SK-N-SH treated with all-trans-retinoic acid at 6 μM for 48 hours (cell line): ENCODE measurements at regions not wholly inside any gene's neighbourhood (a gene's known extent, or its start where the extent isn't known, plus 50 kb on each side); places are given as distances from the start of the nearest gene placed in this dataset.

Experiments used
- ATAC-seq: fragments of 200-7000 bp; cut with Tn5 transposase; 3 replicates; pipeline ENCODE4 v1.9.1; 2020; ENCODE audit warnings: mild to moderate bottlenecking, moderate library complexity
- ARNTL ChIP-seq: fragments of 450-650 bp; formaldehyde crosslinking; IDR thresholded peaks from 2 replicates; pipeline ENCODE4 v1.5.0; 2020; ENCODE audit warnings: low read depth, mild to moderate bottlenecking, moderate library complexity, borderline replicate concordance
- BACH2 ChIP-seq: fragments of 250-450 bp; sonication (Bioruptor Pico); IDR thresholded peaks from 2 replicates; pipeline ENCODE4 v1.9.0; 2021; ENCODE audit warnings: mild to moderate bottlenecking, borderline replicate concordance
- ESRRG ChIP-seq: fragments of 250-450 bp; sonication (Bioruptor Pico); IDR thresholded peaks from 2 replicates; pipeline ENCODE4 v1.6.1; 2021; ENCODE audit warnings: mild to moderate bottlenecking
- GLIS3 ChIP-seq: fragments of 250-450 bp; sonication (Bioruptor Pico); IDR thresholded peaks from 2 replicates; pipeline ENCODE4 v1.5.0; 2020; ENCODE audit warnings: mild to moderate bottlenecking, moderate library complexity
- OSR1 ChIP-seq: fragments of 250-450 bp; sonication (Bioruptor Pico); IDR thresholded peaks from 2 replicates; pipeline ENCODE4 v1.8.0; 2022; ENCODE audit warnings: moderate library complexity, mild to moderate bottlenecking, inconsistent platforms
- PATZ1 ChIP-seq: fragments of 250-450 bp; sonication (Bioruptor Pico); IDR thresholded peaks from 2 replicates; pipeline ENCODE4 v1.8.0; 2020; ENCODE audit warnings: mild to moderate bottlenecking, moderate library complexity, borderline replicate concordance
- POU6F1 ChIP-seq: fragments of 250-450 bp; sonication (Bioruptor Pico); IDR thresholded peaks from 2 replicates; pipeline ENCODE4 v1.8.0; 2021; ENCODE audit warnings: low read depth, mild to moderate bottlenecking, moderate library complexity, borderline replicate concordance
- PPARA ChIP-seq: fragments of 250-450 bp; sonication (Bioruptor Pico); IDR thresholded peaks from 2 replicates; pipeline ENCODE4 v1.5.0; 2020; ENCODE audit warnings: mild to moderate bottlenecking, borderline replicate concordance
- SNAI2 ChIP-seq: fragments of 250-450 bp; sonication (Bioruptor Pico); IDR thresholded peaks from 2 replicates; pipeline ENCODE4 v1.5.0; 2020; ENCODE audit warnings: mild to moderate bottlenecking, moderate library complexity
- TCF4 ChIP-seq: fragments of 250-450 bp; sonication (Bioruptor Pico); IDR thresholded peaks from 2 replicates; pipeline ENCODE4 v1.8.0; 2021; ENCODE audit warnings: mild to moderate bottlenecking, moderate library complexity, borderline replicate concordance
- ZC3H10 ChIP-seq: fragments of 250-450 bp; sonication (Bioruptor Pico); IDR thresholded peaks from 2 replicates; pipeline ENCODE4 v1.5.1; 2021; ENCODE audit warnings: mild to moderate bottlenecking, moderate library complexity
- ZFP3 ChIP-seq: fragments of 250-450 bp; sonication (Bioruptor Pico); IDR thresholded peaks from 2 replicates; pipeline ENCODE4 v1.5.0; 2020; ENCODE audit warnings: mild to moderate bottlenecking, moderate library complexity
- ZFP30 ChIP-seq: fragments of 450-650 bp; formaldehyde crosslinking; IDR thresholded peaks from 2 replicates; pipeline ENCODE4 v1.5.0; 2022; ENCODE audit warnings: mild to moderate bottlenecking, moderate library complexity
- ZNF565 ChIP-seq: fragments of 450-650 bp; formaldehyde crosslinking; conservative IDR thresholded peaks from 2 replicates; pipeline ENCODE4 v1.5.0; 2020; ENCODE audit warnings: low read depth, mild to moderate bottlenecking, moderate library complexity
- ZNF70 ChIP-seq: fragments of 450-650 bp; formaldehyde crosslinking; IDR thresholded peaks from 2 replicates; pipeline ENCODE4 v1.5.0; 2020; ENCODE audit warnings: mild to moderate bottlenecking, moderate library complexity
- ZNF8 ChIP-seq: fragments of 450-650 bp; formaldehyde crosslinking; IDR thresholded peaks from 2 replicates; pipeline ENCODE4 v1.5.0; 2020; ENCODE audit warnings: mild to moderate bottlenecking, moderate library complexity
- TF ChIP-seq, protein P1 (sequence below): fragments of 250-450 bp; sonication (Bioruptor Pico); IDR thresholded peaks from 2 replicates; pipeline ENCODE4 v1.5.1; 2021; ENCODE audit warnings: mild to moderate bottlenecking, moderate library complexity
- TF ChIP-seq, protein P2 (sequence below): fragments of 250-450 bp; sonication (Bioruptor Pico); IDR thresholded peaks from 2 replicates; pipeline ENCODE4 v1.5.0; 2020; ENCODE audit warnings: mild to moderate bottlenecking, moderate library complexity
- TF ChIP-seq, protein P3 (sequence below): fragments of 250-450 bp; sonication (Bioruptor Pico); IDR thresholded peaks from 2 replicates; pipeline ENCODE4 v1.5.1; 2020; ENCODE audit warnings: low read depth, mild to moderate bottlenecking, moderate library complexity

DNA sequence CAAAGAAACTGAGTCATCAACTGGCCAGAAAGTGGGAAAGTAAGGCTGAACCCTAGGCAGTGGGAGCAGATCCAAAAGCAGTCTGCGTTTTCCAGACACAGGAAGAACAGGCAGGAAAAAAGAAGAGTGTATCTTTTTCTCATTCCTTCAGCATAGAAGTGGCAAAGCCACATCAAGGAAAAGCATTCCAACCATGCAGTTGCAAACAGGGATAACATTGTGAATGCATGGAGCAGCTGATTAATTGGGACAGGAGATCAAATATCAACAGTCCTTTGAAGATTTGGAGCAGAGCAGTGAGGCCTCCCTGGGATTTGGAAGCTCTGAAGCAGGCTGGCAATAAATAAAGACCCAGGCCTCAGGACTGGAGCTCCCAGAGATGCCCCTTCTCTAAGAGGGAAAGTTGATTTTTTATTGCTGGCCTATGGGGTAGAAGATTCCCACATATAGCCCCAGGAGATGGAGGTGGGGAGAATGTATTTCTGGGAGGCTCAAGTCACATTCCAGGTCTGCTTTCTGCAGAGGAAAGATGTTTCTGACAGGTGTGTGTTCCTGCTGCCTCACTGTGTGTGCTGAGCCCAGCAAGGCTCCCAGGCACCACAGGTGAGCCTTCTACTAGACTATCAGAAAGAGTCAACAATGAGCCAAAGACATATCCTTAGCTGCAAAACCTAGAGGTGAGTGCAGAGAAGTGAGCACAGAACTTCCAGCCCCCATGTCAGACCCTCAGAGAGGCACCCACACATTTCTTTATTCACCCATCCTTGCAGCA is 222.5 kb downstream of the RAB28 start (continued):
- TF ChIP-seq POU6F1 (no peak), BACH2 (CRISPR knock-in tag) (no peak)
- TF ChIP-seq, all 23 proteins: peak for 0

DNA sequence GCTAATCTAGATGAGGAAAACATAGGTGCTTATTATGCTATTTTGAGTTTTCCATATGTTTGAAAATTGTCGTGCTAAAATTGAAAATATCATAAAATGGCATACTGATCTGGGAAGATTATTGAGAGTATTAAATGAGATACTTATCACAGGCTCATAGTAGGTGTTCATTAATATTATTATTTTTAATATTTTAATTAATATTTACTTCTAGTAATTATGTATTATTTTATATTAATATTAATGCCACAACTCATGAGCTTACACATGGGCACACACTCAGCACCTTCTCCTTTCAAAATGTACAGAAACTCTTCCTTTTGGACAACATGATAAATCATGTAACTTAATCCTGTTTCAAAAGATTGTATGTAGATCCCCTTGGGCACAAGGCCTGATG is 223.6 kb downstream of the RAB28 start:
- TF ChIP-seq, protein P1, sequence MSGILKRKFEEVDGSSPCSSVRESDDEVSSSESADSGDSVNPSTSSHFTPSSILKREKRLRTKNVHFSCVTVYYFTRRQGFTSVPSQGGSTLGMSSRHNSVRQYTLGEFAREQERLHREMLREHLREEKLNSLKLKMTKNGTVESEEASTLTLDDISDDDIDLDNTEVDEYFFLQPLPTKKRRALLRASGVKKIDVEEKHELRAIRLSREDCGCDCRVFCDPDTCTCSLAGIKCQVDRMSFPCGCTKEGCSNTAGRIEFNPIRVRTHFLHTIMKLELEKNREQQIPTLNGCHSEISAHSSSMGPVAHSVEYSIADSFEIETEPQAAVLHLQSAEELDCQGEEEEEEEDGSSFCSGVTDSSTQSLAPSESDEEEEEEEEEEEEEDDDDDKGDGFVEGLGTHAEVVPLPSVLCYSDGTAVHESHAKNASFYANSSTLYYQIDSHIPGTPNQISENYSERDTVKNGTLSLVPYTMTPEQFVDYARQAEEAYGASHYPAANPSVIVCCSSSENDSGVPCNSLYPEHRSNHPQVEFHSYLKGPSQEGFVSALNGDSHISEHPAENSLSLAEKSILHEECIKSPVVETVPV (CRISPR knock-in tag) = no peak
- TF ChIP-seq ZC3H10 (CRISPR knock-in tag) = no peak
- no peak for TF ChIP-seq ARNTL (CRISPR knock-in tag)
- TF ChIP-seq PPARA (CRISPR knock-in tag) = no peak
- no peak for TF ChIP-seq SNAI2 (CRISPR knock-in tag)
- no peak for TF ChIP-seq ZFP30
- TF ChIP-seq, protein P2, sequence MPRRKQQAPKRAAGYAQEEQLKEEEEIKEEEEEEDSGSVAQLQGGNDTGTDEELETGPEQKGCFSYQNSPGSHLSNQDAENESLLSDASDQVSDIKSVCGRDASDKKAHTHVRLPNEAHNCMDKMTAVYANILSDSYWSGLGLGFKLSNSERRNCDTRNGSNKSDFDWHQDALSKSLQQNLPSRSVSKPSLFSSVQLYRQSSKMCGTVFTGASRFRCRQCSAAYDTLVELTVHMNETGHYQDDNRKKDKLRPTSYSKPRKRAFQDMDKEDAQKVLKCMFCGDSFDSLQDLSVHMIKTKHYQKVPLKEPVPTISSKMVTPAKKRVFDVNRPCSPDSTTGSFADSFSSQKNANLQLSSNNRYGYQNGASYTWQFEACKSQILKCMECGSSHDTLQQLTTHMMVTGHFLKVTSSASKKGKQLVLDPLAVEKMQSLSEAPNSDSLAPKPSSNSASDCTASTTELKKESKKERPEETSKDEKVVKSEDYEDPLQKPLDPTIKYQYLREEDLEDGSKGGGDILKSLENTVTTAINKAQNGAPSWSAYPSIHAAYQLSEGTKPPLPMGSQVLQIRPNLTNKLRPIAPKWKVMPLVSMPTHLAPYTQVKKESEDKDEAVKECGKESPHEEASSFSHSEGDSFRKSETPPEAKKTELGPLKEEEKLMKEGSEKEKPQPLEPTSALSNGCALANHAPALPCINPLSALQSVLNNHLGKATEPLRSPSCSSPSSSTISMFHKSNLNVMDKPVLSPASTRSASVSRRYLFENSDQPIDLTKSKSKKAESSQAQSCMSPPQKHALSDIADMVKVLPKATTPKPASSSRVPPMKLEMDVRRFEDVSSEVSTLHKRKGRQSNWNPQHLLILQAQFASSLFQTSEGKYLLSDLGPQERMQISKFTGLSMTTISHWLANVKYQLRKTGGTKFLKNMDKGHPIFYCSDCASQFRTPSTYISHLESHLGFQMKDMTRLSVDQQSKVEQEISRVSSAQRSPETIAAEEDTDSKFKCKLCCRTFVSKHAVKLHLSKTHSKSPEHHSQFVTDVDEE (CRISPR knock-in tag) = no peak
- TF ChIP-seq OSR1 (CRISPR knock-in tag) = no peak
- ATAC-seq = no peak

GRCh38 chr4:13250263-13250662 is 233.9 kb downstream of the RAB28 start:
- TF ChIP-seq, protein P2 (CRISPR knock-in tag) = no peak
- TF ChIP-seq SNAI2 (CRISPR knock-in tag) = no peak
- no peak for TF ChIP-seq ESRRG (CRISPR knock-in tag)
- TF ChIP-seq ZNF70 (CRISPR knock-in tag) = no peak
- no peak for TF ChIP-seq BACH2 (CRISPR knock-in tag)
- TF ChIP-seq ZFP3 (CRISPR knock-in tag) = no peak
- no peak for TF ChIP-seq POU6F1
- TF ChIP-seq PATZ1 = no peak
- TF ChIP-seq ZNF565 (CRISPR knock-in tag) = no peak
- no peak for TF ChIP-seq PPARA (CRISPR knock-in tag)
- TF ChIP-seq TCF4 (CRISPR knock-in tag) = no peak
- TF ChIP-seq ZC3H10 (CRISPR knock-in tag) = no peak
- TF ChIP-seq, protein P3, sequence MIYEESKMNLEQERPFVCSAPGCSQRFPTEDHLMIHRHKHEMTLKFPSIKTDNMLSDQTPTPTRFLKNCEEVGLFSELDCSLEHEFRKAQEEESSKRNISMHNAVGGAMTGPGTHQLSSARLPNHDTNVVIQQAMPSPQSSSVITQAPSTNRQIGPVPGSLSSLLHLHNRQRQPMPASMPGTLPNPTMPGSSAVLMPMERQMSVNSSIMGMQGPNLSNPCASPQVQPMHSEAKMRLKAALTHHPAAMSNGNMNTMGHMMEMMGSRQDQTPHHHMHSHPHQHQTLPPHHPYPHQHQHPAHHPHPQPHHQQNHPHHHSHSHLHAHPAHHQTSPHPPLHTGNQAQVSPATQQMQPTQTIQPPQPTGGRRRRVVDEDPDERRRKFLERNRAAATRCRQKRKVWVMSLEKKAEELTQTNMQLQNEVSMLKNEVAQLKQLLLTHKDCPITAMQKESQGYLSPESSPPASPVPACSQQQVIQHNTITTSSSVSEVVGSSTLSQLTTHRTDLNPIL (CRISPR knock-in tag) = no peak
- TF ChIP-seq, protein P1 (CRISPR knock-in tag) = no peak
- no peak for TF ChIP-seq GLIS3
- no peak for TF ChIP-seq ZNF8 (CRISPR knock-in tag)
- no peak for TF ChIP-seq ARNTL (CRISPR knock-in tag)
- TF ChIP-seq OSR1 (CRISPR knock-in tag) = no peak
- no peak for ATAC-seq
